Activated CD4-positive, alpha-beta memory T cell treated with anti-CD3 and anti-CD28 coated beads, Interleukin-2, amount 10 ng/mL, durations not matched to agents 7 days and 5 days (primary cell): ENCODE measurements at regions not wholly inside any gene's neighbourhood (a gene's known extent, or its start where the extent isn't known, plus 50 kb on each side); places are given as distances from the start of the nearest gene placed in this dataset.
A peak's percentile ranks its signal among the peaks of the same experiment; 100 is the strongest.
"Not testable (repeated sequence)": the region's sequence is repeated elsewhere in the genome, so short reads cannot be mapped to it uniquely, and the experiment has no call there.

Source experiments
- CTCF ChIA-PET: fragments of 350-600 bp; sonication (Branson Sonifier 250); formaldehyde crosslinking; loops from one replicate; lab custom pipeline; 2021; ENCODE audit warnings: antibody characterized with exemption, inconsistent platforms; lab: Charles Lee
- POLR2A ChIA-PET: fragments of 350-600 bp; sonication (Branson Sonifier 250); formaldehyde crosslinking; loops from one replicate; lab custom pipeline; 2021; ENCODE audit warnings: antibody characterized with exemption; lab: Charles Lee
- DNase-seq: peaks from one replicate; pipeline ENCODE4 v3.0.0-alpha.2; 2020
- H3K27ac Mint-ChIP-seq: one replicate; pipeline ENCODE4 v1.8.0; 2021; ENCODE audit warnings: mild to moderate bottlenecking, mixed read lengths
- H3K27me3 Mint-ChIP-seq: one replicate; pipeline ENCODE4 v1.8.0; 2021; ENCODE audit warnings: mixed read lengths
- H3K36me3 Mint-ChIP-seq: one replicate; pipeline ENCODE4 v1.8.0; 2021; ENCODE audit warnings: low read depth, mixed read lengths
- H3K4me1 Mint-ChIP-seq: one replicate; pipeline ENCODE4 v1.8.0; 2021; ENCODE audit warnings: mixed read lengths
- H3K4me3 Mint-ChIP-seq: one replicate; pipeline ENCODE4 v1.8.0; 2021; ENCODE audit warnings: mild to moderate bottlenecking, mixed read lengths
- H3K9me3 Mint-ChIP-seq: one replicate; pipeline ENCODE4 v1.8.0; 2021; ENCODE audit warnings: mixed read lengths

DNA sequence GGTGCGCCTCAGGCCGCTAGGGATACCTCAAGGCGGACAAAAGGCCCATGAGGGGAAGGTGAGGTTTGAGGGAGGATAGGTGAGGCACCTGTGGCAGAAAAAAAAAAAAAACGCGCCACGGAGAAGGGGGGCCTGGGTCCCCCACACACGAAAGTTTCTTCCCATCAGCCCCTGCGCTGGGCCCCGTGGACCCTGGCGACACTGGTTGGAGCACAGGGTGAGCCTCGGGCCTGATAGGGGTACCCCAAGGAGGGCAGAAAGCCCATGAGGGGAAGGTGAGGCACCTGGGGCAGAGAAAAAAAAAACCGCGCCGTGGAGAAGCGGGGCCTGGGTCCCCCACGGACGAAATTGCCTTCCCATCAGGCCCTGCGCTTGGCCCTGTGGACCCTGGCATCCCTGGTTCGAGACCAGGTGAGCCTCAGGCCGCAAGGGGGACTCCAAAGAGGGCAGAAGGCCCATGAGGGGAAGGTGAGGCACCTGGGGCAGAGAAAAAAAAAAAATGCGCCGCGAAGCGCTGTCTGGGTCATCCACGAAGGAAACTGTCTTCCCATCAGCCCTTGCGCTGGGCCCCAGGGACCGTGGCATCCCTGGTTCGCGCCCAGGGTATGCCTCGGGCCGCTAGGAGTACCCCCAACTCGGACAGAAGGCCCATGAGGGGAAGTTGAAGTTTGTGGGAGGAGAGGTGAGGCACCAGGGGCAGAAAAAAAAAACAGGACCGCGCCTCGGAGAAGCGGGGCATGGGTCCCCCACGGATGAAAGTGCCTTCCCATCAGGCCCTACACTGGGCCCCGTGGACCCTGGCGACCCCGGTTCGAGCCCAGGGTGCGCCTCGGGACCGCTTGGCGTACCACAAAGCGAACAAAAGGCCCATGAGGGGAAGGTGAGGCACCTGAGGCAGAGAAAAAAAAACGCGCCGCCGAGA is 226.2 kb downstream of the CCDC74A start:
- POLR2A ChIA-PET = no interaction called here

DNA sequence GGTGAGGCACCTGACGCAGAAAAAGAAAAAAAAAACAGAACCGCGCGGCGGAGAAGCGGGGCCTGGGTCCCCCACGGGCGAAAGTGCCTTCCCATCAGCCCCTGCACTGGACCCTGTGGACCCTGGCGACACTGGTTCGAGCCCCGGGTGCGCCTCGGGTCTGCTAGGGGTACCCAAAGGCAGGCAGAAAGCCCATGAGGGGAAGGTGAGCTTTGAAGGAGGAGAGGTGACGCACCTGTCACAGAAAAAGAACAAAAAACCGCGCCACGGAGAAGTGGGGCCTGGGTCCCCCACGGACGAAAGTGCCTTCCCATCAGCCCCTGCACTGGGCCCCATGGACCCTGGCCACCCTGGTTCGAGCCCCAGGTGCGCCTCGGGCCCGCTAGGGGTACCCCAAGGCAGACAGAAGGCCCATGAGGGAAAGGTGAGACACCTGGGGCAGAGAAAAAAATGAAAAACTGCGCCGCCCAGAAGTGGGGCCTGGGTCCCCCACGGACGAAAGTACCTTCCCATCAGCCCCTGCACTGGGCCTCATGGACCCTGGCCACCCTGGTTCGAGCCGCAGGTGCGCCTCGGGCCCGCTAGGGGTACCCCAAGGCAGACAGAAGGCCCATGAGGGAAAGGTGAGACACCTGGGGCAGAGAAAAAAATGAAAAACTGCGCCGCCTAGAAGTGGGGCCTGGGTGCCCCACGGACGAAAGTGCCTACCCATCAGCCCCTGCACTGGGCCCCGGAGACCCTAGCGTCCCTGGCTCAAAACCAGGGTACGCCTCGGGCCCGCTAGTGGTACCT is 227.4 kb downstream of the CCDC74A start:
- POLR2A ChIA-PET = no interaction called here

More for the DNA sequence above, 226.2 kb downstream of the CCDC74A start:
- no peak overlapping the region for H3K4me3 Mint-ChIP-seq
- CTCF ChIA-PET = no interaction called here
- H3K27me3 Mint-ChIP-seq = no peaks in the 10 kb centered on the region
- no peaks in the 10 kb centered on the region for H3K36me3 Mint-ChIP-seq
- H3K9me3 Mint-ChIP-seq = no peaks in the 10 kb centered on the region
- H3K4me1 Mint-ChIP-seq = no peaks in the 10 kb centered on the region
- no peak overlapping the region for H3K27ac Mint-ChIP-seq
- DNase-seq = no peak

DNA sequence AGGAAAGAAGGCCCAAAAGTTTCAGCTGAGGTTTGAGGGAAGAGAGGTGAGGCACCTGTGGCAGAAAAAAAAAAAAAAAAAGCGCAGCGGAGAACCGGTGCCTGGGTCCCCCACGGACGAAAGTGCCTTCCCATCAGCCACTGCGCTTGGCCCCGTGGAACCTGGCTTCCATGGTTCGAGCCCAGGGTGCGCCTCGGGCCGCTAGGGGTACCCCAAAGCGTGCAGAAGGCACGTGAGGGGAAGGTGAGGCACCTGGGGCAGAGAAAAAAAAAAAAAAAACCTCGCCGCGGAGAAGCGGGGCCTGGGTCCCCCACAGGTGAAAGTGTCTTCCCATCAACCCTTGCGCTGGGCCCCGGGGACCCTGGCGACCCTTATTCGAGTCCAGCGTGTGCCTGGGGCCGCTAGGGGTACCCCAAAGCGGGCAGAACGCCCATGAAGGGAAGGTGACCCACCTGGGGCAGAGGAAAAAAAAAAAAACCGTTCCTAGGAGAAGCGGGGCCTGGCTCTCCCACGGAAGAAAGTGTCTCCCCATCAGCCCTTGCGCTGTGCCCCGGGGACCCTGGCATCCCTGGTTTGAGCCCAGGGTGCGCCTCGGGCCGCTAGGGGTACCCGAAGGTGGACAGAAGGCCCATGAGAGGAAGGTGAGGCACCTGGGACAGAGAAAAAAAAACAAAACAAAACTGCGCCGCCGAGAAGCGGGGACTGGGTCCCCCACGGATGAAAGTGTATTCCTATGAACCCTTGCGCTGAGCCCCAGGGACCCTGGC is 228.6 kb downstream of the CCDC74A start:
- POLR2A ChIA-PET = no interaction called here
- H3K4me3 Mint-ChIP-seq = no peak overlapping the region
- H3K27me3 Mint-ChIP-seq = no peaks in the 10 kb centered on the region
- H3K27ac Mint-ChIP-seq = no peak overlapping the region
- H3K9me3 Mint-ChIP-seq = no peaks in the 10 kb centered on the region
- H3K36me3 Mint-ChIP-seq = no peaks in the 10 kb centered on the region
- DNase-seq = no peak
- H3K4me1 Mint-ChIP-seq = no peaks in the 10 kb centered on the region
- CTCF ChIA-PET = no interaction called here

More for the DNA sequence above, 227.4 kb downstream of the CCDC74A start:
- DNase-seq = no peak
- Mint-ChIP-seq H3K4me1 (no peaks in the 10 kb centered on the region), H3K9me3 (no peaks in the 10 kb centered on the region), H3K27me3 (no peaks in the 10 kb centered on the region), H3K36me3 (no peaks in the 10 kb centered on the region), H3K4me3 (no peak overlapping the region), H3K27ac (no peak overlapping the region)
- CTCF ChIA-PET = no interaction called here

DNA sequence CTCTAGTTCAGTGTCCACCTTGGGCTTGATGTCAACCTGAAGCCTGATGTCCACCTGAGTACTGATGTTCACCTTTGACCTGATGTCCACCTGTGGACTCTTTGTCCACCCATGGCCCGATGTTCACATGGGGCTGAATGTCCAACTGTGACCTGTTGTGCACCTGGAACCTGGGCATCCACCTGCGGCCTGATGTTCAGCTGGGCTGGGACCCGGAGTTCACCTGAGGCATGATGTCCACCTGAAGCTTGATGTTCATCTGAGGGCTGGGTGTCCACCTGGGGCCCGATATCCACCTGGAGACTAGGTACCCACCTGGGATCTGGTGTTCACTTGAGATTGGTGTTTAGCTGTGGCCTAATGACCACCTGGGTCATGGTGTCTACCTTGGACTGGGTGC is 231.3 kb downstream of the CCDC74A start:
- CTCF ChIA-PET, POLR2A ChIA-PET, H3K36me3 Mint-ChIP-seq, H3K27me3 Mint-ChIP-seq, H3K9me3 Mint-ChIP-seq, H3K27ac Mint-ChIP-seq, H3K4me3 Mint-ChIP-seq, H3K4me1 Mint-ChIP-seq, DNase-seq: not testable (repeated sequence)

DNA sequence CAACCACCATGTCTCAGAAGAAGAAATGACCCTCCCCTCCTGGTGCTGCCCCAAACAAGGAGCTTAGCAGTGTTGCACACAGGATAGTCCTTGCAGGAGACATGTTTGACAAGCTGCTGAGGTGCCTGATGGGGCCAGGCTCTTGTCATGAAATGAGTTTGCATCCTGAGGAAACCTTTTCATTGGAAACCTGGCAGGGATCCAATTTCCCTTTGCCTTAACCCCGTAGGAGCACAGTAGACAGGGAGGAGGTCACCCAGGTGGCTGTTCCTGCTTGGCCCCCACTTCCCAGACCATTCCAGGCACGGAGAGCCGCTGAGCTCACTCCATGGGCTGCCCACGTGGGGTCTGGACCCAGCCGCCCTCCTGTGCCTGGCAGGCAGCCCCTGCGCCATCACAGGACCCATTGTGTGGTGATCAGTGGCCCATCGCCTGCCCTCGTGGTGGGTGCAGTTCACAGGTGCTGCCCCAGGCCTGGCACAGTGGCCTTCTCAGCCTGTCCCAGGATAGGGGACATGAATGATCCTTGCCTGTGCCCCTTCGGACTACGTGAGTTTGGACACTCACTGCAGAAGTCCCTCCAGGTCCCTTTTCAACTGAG is 247.4 kb downstream of the CCDC74A start:
- H3K27ac Mint-ChIP-seq, H3K36me3 Mint-ChIP-seq, H3K9me3 Mint-ChIP-seq, POLR2A ChIA-PET, H3K27me3 Mint-ChIP-seq, CTCF ChIA-PET, H3K4me1 Mint-ChIP-seq, H3K4me3 Mint-ChIP-seq, DNase-seq: not testable (repeated sequence)

DNA sequence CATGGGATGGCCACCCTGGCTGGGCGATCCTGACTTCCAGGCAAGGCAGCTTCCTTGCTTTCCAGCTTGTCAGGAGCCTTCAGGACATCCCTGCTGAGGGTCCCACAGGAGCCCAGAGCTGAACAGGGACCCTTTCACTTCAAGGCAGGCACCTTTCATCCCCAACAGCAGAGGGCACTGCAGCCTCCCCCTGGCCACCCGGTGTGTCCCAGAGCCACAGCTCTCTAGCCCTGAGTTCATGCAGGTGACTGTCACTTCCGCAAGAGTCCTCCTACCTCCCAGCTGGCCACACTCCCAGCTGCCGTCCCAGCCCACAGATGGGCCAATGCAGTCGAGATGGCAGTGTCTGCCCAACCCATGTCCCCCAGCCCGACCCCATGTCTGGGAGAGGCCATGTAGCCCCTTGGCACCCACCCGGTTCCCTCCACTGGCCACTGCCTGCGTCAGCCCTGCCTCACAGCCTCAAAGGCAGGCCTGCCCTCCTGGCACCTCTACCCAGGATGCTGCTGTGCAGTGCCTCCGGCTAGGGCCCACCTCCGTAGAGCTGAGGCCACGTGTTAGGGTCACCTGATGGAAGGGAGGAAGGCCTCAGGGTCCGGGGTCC is 248.3 kb downstream of the CCDC74A start:
- H3K9me3 Mint-ChIP-seq, POLR2A ChIA-PET, H3K27ac Mint-ChIP-seq, H3K4me3 Mint-ChIP-seq, H3K36me3 Mint-ChIP-seq, CTCF ChIA-PET, DNase-seq, H3K4me1 Mint-ChIP-seq: not testable (repeated sequence)
- peaks cover 10% of the 10 kb centered on the region for H3K27me3 Mint-ChIP-seq

DNA sequence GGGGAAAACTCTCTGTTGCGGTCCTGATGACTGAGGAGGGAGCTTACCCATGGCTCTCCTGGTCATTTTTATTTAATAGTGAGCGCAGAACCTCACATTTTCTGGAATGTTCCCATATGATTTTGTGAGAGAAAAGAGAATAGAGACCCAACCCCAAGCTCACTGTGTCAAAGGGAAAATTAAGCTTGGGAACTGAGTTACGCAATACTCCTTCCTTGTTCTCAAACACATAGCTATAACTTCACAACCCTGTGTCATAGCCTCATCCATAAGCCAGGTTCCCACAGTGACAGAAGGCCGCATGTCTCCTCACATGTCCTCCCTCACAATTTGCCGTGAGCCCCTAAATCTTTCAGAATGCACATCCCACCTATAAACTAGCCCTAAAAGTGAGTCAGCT is 252.8 kb downstream of the CCDC74A start:
- CTCF ChIA-PET, H3K9me3 Mint-ChIP-seq, DNase-seq, POLR2A ChIA-PET, H3K36me3 Mint-ChIP-seq, H3K27ac Mint-ChIP-seq, H3K4me3 Mint-ChIP-seq, H3K4me1 Mint-ChIP-seq: not testable (repeated sequence)
- peaks cover 18% of the 10 kb centered on the region for H3K27me3 Mint-ChIP-seq

DNA sequence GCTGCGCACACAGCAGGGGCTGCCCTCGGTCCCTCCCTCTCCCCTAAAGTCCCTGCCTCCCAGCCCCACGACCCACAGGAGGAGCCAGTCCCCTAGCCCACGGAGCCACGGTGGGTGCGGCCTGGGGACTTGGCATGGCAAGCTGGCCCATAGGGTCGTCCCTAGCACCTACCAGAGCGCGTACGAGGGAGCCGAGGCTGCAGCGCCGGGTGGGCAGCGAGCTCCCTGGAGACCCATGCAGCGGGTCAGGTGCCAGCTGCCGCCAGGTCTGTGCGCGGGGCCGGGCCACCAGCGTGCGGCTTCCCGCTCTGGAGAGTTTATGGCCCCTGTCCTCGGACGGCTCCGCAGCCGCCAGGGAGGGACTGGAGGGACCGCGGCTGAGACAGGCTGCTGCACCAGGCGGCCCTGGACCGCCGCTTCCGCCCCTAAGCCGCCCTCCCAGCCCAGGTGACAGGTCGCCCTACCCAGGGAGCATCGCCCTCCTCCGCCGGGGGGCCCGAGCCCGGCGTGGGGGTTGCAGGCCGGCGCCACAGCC is 273.6 kb downstream of the CCDC74A start:
- Mint-ChIP-seq H3K4me1 (no peaks in the 10 kb centered on the region), H3K9me3 (no peaks in the 10 kb centered on the region), H3K27ac (no peak overlapping the region), H3K27me3 (peaks cover 5% of the 10 kb centered on the region), H3K4me3 (no peak overlapping the region), H3K36me3 (no peaks in the 10 kb centered on the region)
- ChIA-PET CTCF (interaction anchor here (1.0 to 2.4 kb wide), 5 partner anchors 119 to 389 kb away, joined by 3 to 25 read pairs (median 7); no protein-coding TSS in a partner anchor), POLR2A (no interaction called here)
- DNase-seq = no peak

DNA sequence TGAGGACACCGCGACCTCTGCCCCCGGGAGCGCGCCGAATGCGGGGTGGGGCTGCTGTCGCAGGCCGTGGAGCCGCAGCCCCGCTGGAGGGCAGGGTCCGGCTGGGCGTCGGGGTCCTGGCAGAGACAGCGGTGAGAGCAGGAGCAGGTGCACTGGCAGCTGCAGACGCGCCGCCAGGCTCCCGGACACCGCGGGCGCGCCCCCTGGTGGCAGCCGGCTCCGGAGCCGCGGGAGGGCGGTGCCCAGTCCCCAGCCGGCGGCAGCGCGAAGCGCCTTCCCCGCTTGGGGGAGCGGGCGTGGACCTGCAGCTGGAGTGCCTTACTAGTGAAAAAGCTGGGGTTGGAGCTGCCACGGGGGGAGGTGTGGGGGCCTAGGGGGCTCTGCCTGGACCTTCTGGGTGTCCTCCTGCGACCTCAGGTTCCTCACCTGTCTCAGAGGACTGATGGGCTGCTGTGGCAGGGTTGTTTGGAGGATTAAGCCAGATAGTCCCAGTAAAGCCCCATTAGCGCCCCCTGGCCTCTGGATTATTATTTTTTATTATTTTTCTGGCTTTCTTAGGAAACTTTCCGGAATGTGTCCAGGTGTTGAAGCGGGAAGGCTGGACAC is 274.2 kb downstream of the CCDC74A start:
- H3K36me3 Mint-ChIP-seq, POLR2A ChIA-PET, H3K4me1 Mint-ChIP-seq, H3K27me3 Mint-ChIP-seq, H3K9me3 Mint-ChIP-seq, H3K27ac Mint-ChIP-seq: not testable (repeated sequence)
- CTCF ChIA-PET = interaction anchor here (1.0 to 2.4 kb wide), 5 partner anchors 119 to 389 kb away, joined by 3 to 25 read pairs (median 7); no protein-coding TSS in a partner anchor
- peak overlapping the region; percentile 27 for H3K4me3 Mint-ChIP-seq
- peak; percentile 79 for DNase-seq

DNA sequence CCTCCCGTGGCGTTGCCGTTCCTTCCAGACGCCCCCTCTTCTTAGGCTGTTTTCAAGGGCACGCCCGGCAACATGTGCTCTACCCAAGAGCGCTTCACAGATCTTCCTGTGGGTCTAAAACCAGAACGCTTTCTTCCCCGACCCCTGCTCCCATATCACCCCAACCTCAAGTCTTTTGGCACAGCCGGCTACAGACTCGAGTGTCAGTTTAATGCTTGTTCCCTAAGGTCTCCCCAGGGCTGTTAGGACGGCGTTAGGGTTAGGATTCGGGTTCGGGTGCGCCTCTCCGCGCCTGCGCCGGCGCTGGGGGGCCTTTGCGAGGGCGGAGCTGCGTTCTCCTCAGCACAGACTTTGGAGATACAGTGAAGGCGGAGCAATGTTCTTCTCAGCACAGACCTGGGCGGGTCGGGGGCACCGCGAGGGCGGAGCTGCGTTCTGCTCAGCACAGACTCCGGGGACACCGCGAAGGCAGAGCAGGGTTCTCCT is 274.7 kb downstream of the CCDC74A start:
- H3K27ac Mint-ChIP-seq = not testable (repeated sequence)
- peak overlapping the region; percentile 27 for H3K4me3 Mint-ChIP-seq
- CTCF ChIA-PET = interaction anchor here (0.7 to 2.4 kb wide), 6 partner anchors 120 to 390 kb away, joined by 3 to 25 read pairs (median 6); no protein-coding TSS in a partner anchor

DNA sequence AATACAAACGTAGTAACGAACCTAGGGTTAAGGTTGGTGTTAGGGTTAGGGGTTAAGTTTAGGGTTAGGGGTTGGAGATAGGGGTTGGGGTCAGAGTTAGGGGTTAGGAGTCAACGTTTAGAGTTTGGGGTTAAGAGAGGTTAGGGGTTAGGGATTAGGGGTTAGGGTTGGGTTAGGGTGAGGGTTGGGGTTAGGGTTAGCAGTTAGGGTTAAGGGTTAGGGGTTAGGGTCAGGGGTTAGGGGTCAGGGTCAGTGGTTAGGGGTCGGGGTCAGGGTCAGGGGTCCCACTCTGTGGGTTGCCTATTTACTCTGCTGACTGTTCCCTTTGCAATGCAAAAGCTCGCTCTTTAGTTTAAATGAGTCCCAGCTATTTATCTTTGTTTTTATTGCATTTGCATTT is 275.5 kb downstream of the CCDC74A start:
- H3K27me3 Mint-ChIP-seq, POLR2A ChIA-PET, H3K36me3 Mint-ChIP-seq, H3K4me3 Mint-ChIP-seq, DNase-seq, H3K9me3 Mint-ChIP-seq, H3K27ac Mint-ChIP-seq, H3K4me1 Mint-ChIP-seq: not testable (repeated sequence)
- CTCF ChIA-PET = interaction anchor here (2.3 kb wide), 1 partner anchor 121 kb away, joined by 14 read pairs; no protein-coding TSS in a partner anchor

More for the DNA sequence above, 274.7 kb downstream of the CCDC74A start:
- H3K4me1 Mint-ChIP-seq, H3K9me3 Mint-ChIP-seq, POLR2A ChIA-PET, H3K27me3 Mint-ChIP-seq, H3K36me3 Mint-ChIP-seq: not testable (repeated sequence)
- peak; percentile 19 for DNase-seq
